HUES6 (cell line): ENCODE measurements at regions not wholly inside any gene's neighbourhood (a gene's known extent, or its start where the extent isn't known, plus 50 kb on each side); places are given as distances from the start of the nearest gene placed in this dataset.

Source experiments
- H3K27ac ChIP-seq: 2 replicates; pipeline ENCODE4 v1.7.0; 2013; ENCODE audit warnings: low read depth, mild to moderate bottlenecking, low read length, inconsistent platforms
- H3K27me3 ChIP-seq: 2 replicates; pipeline ENCODE4 v1.6.1; 2013; ENCODE audit warnings: low read length; ENCODE audit not compliant: control insufficient read depth, insufficient read depth
- H3K36me3 ChIP-seq: 2 replicates; pipeline ENCODE4 v1.6.1; 2013; ENCODE audit warnings: low read length; ENCODE audit not compliant: control insufficient read depth, insufficient read depth
- H3K4me1 ChIP-seq: 2 replicates; pipeline ENCODE4 v1.6.1; 2013; ENCODE audit warnings: low read length; ENCODE audit not compliant: control insufficient read depth, insufficient read depth
- H3K4me3 ChIP-seq: 2 replicates; pipeline ENCODE4 v1.5.1; 2013; ENCODE audit warnings: low read depth, low read length
- H3K9ac ChIP-seq: one replicate; pipeline ENCODE4 v1.6.1; 2013; ENCODE audit warnings: mild to moderate bottlenecking, low read length
- H3K9me3 ChIP-seq: 2 replicates; pipeline ENCODE4 v1.6.1; 2013; ENCODE audit warnings: low read depth, low read length; ENCODE audit not compliant: control insufficient read depth, insufficient read depth

DNA sequence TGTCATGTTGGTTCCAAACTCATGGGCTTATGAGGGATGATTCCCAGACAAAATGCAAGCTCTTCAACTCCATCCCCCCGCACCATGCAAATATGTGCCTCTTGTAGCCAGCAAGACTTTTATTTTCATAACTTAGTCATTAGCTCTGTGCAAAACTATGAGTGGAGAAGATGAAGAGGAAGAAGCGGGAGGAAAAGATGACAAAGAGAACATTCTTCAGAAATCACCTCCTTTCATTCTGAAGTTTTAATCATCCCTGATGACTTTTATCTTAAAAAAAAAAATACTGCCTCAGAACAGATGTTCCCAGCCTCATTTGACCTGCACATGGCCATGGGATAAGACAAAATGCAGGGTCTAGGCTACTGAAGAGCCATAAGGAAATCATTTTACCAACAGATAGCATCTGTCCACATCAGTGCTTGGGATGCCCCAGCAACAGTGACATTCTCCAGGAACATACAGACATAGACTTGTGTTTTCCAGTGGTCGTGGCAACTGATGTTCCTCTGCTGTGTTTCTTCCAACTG is 145.5 kb downstream of the WNT5A start:
- Histone ChIP-seq H3K9me3 (no peaks in the 10 kb centered on the region), H3K36me3 (no peaks in the 10 kb centered on the region), H3K27ac (no peak overlapping the region), H3K27me3 (no peaks in the 10 kb centered on the region), H3K4me3 (no peak overlapping the region), H3K9ac (no peak overlapping the region), H3K4me1 (peaks cover 9% of the 10 kb centered on the region)

DNA sequence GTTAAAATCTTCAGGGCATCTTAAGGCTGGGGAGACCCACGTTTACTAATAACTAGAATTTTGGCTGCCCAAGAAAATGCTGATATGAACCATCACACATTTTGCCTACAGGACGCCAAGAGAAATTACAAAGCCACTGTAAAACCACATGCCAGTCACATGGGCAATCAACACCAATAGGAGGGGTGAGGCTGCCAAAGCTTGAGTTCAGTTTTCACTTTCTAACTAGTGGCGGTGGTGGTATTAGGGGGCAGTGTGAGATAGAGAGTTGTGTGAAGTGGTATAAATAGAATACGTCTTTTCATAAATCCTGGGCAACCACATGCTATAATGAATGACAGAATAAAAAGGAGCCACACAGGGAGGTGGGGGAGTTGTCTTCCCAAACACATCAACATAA is 147.3 kb downstream of the WNT5A start:
- no peaks in the 10 kb centered on the region for H3K36me3 ChIP-seq
- H3K4me3 ChIP-seq = no peak overlapping the region
- H3K9ac ChIP-seq = no peak overlapping the region
- H3K27ac ChIP-seq = no peak overlapping the region
- H3K27me3 ChIP-seq = no peaks in the 10 kb centered on the region
- H3K9me3 ChIP-seq = no peaks in the 10 kb centered on the region
- peaks cover 9% of the 10 kb centered on the region for H3K4me1 ChIP-seq

DNA sequence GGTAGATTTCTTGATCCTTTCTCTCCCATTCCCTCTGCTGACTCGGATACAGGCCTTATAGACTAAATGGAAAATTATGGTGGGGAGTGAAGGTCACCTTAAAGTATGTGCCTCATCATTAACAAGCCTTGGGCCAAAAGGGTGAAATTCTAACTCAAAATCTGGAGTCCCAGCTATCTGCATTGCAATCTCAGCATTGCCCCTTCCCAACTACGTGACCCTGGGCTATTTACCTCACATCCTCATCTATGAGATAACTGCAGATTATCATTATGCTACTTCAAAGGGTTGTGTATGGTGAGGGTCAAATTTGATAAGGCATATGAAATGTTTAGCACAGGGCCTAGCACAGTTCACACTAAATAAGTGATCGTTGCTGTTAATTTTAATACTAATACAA is 147.7 kb downstream of the WNT5A start:
- no peak overlapping the region for H3K27ac ChIP-seq
- H3K9me3 ChIP-seq = no peaks in the 10 kb centered on the region
- H3K36me3 ChIP-seq = no peaks in the 10 kb centered on the region
- H3K4me3 ChIP-seq = no peak overlapping the region
- H3K9ac ChIP-seq = no peak overlapping the region
- peaks cover 8% of the 10 kb centered on the region for H3K4me1 ChIP-seq
- no peaks in the 10 kb centered on the region for H3K27me3 ChIP-seq

DNA sequence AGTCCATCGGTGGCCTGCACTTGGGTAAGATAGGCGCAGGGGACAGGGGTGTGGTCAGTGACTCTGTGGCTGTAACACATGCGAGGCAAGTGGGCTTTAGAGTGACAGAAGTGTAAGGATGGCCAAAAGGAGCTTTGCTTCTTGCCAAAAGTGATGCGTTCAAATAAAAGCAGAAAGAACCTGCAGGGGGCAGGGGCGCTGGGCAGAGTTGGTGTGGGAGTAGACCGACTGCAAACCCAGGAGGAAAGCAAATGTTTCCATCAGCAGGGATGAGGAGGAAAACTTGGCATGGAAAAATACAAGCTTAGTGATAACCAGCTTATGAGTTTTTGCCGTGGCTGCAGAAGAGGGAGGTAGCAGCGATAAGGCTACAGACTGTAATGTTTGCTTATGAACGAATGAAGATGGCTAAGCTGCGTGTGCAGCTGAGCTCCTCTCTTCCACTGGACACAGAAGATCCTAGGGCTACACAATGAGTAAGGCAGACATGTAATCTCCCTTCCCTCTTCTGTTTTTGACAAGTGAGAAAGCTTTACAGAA is 149.4 kb downstream of the WNT5A start:
- no peaks in the 10 kb centered on the region for H3K9me3 ChIP-seq
- no peaks in the 10 kb centered on the region for H3K27me3 ChIP-seq
- no peak overlapping the region for H3K9ac ChIP-seq
- no peaks in the 10 kb centered on the region for H3K36me3 ChIP-seq
- H3K27ac ChIP-seq = no peak overlapping the region
- H3K4me3 ChIP-seq = no peak overlapping the region
- H3K4me1 ChIP-seq = peaks cover 6% of the 10 kb centered on the region; the same call in 1 of the 2 replicates

DNA sequence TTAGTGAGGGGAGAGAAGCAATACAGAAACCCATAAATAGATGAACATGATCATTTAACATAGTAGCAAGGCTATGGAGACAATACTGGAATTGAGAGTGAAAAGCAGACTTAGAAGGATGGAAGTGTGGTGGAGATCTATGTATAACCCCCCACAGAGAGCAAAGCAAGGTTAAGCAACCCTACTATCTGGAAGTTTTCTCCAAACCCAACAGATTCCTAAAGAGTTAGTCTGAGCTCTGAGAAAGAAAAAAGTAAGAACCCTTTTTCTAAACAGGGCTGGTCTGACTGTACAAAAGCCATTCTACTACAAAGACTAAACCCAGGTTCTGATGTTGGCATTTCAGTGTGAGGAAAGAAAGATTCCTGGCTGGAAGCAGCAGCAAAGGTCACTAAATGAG is 153.2 kb downstream of the WNT5A start:
- no peaks in the 10 kb centered on the region for H3K9me3 ChIP-seq
- H3K4me1 ChIP-seq = peaks cover 17% of the 10 kb centered on the region; the same call in 1 of the 2 replicates
- H3K4me3 ChIP-seq = no peak overlapping the region
- H3K9ac ChIP-seq = no peak overlapping the region
- H3K27me3 ChIP-seq = no peaks in the 10 kb centered on the region
- no peaks in the 10 kb centered on the region for H3K36me3 ChIP-seq
- no peak overlapping the region for H3K27ac ChIP-seq

DNA sequence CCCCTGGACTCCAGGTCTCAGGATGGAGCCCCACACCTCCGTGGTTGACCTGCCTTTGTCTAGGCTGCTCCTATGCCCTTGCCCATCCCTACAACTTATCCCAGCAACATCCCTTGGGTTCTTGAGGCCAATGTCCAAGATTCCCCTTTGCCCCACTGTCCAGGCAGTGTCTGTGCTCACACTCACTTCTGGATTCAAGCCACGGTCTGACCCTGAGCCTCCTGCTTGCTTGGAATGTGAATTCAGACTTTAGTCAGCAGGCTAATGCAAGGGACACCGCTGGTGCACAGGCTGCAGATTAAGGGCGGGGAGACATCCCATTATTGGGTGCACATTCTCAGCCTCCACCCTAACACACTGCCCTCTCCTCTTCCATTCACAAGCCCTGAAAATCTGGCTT is 154.1 kb downstream of the WNT5A start:
- Histone ChIP-seq H3K36me3 (no peaks in the 10 kb centered on the region), H3K9ac (no peak overlapping the region), H3K4me1 (peaks cover 17% of the 10 kb centered on the region; the same call in 1 of the 2 replicates), H3K4me3 (no peak overlapping the region), H3K27me3 (no peaks in the 10 kb centered on the region), H3K9me3 (no peaks in the 10 kb centered on the region), H3K27ac (no peak overlapping the region)

DNA sequence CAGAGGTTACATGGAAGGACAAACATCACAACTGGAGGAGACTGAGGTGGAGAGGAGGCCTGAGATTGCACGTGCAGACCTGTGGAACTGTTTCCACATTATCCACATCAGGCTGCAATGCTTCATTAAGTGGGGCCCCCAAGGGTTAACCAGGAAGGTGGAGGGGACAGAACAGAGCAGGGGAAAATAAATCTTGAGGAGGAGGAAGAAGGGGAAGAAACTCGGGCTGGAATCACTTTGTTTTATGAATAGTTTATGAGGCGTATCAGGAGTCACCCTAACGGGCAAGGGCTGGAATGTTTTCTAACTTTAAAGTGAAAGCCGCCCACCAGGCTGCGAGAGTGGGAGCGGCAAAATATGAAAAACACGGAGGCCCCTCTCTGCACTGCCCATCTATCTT is 154.9 kb downstream of the WNT5A start:
- H3K27ac ChIP-seq = no peak overlapping the region
- H3K9me3 ChIP-seq = no peaks in the 10 kb centered on the region
- H3K36me3 ChIP-seq = no peaks in the 10 kb centered on the region
- H3K9ac ChIP-seq = no peak overlapping the region
- H3K27me3 ChIP-seq = no peaks in the 10 kb centered on the region
- H3K4me1 ChIP-seq = peaks cover 14% of the 10 kb centered on the region; the same call in 1 of the 2 replicates
- H3K4me3 ChIP-seq = no peak overlapping the region

DNA sequence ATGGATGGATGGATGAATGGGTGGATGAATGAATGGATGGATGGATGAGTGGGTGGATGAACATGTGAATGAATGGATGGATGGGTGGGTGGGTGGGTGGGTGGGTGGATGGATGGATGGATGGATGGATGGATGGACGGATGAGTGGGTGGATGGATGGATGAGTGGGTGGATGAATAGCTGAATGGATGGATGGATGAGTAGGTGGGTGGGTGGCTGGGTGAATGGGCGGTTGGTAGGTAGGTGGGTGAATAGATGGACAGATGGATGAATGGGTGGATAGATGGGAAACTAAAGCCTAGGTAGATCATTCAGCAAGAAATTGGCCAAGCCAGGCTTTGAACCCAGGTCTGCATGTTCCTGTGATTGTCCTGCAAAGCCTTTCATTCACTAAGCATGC is 155.6 kb downstream of the WNT5A start:
- Histone ChIP-seq H3K9me3 (no peaks in the 10 kb centered on the region), H3K4me1 (0 out of 2 replicates have a peak, but pooled peaks cover 11% of the 10 kb centered on the region), H3K9ac (no peak overlapping the region), H3K27me3 (no peaks in the 10 kb centered on the region), H3K27ac (no peak overlapping the region), H3K4me3 (no peak overlapping the region), H3K36me3 (no peaks in the 10 kb centered on the region)

DNA sequence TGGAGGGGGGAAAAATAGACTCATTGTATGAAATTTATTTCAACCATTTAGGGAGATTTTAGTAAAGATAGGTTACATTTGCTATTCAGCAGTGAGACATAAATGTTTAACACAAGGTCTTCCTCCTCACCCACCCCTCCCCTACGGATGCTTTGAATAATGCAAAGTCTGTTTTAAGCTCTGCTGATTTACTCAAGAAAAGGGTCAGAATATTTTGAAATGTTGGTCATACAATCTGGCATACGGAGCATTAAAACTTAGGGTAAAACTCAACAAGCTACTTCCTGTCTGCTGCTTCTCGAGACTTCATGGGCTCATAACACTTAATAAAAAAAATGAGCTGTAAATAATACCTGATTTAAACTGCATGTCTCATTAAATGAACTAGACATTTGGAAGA is 156.3 kb downstream of the WNT5A start:
- Histone ChIP-seq H3K4me1 (0 out of 2 replicates have a peak, but pooled peaks cover 11% of the 10 kb centered on the region), H3K9ac (no peak overlapping the region), H3K9me3 (no peaks in the 10 kb centered on the region), H3K27ac (no peak overlapping the region), H3K4me3 (no peak overlapping the region), H3K27me3 (no peaks in the 10 kb centered on the region), H3K36me3 (no peaks in the 10 kb centered on the region)

DNA sequence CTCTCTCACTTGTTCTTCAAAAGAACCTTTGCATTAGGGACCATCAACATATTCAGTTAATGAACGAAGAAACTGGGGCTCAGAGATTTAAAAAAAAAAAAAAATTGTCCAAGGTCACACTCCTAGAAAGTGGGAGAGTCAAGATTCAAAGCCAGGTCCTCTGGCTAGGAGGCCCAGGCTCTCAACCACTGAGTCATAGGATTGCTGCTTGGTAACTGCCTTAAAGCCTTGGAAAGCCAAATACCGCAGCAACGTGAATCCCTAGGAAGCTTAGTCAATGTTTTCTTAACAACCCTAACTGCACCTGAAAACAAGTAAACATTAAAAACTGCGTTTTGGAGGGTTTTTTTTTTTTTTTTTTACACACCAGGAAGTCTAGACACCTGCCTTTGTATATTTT is 156.8 kb downstream of the WNT5A start:
- no peak overlapping the region for H3K4me3 ChIP-seq
- 0 out of 2 replicates have a peak, but pooled peaks cover 11% of the 10 kb centered on the region for H3K4me1 ChIP-seq
- no peak overlapping the region for H3K27ac ChIP-seq
- H3K36me3 ChIP-seq = no peaks in the 10 kb centered on the region
- no peaks in the 10 kb centered on the region for H3K9me3 ChIP-seq
- no peaks in the 10 kb centered on the region for H3K27me3 ChIP-seq
- no peak overlapping the region for H3K9ac ChIP-seq

DNA sequence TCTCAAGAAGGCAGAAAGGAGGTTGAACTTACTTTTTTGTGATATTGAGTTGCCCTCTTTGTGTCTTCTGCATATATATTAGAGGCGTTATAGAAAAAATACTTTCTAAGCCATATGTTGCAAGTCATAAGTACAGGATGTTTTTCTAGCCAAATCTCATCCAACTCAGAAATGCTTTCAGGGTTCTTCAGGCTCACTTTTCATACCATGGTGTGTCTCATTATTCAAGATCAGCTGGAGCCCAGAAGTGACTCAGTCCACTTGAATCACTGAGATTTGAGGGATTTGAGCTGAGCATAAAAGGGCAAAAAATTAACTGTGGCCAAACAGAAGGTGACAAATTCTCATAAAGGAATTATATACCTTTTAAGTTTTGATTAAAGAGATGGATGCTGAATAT is 157.3 kb downstream of the WNT5A start:
- H3K4me3 ChIP-seq = no peak overlapping the region
- no peaks in the 10 kb centered on the region for H3K27me3 ChIP-seq
- H3K27ac ChIP-seq = no peak overlapping the region
- no peak overlapping the region for H3K9ac ChIP-seq
- H3K36me3 ChIP-seq = no peaks in the 10 kb centered on the region
- no peaks in the 10 kb centered on the region for H3K9me3 ChIP-seq
- H3K4me1 ChIP-seq = 0 out of 2 replicates have a peak, but pooled peaks cover 11% of the 10 kb centered on the region
